NCI-H1436 treated with DMSO at 0.1 percent for 48 hours (cell line): ENCODE measurements at regions not wholly inside any gene's neighbourhood (a gene's known extent, or its start where the extent isn't known, plus 50 kb on each side); places are given as distances from the start of the nearest gene placed in this dataset.

ENCODE experiments used
- DNase-seq: peaks from one replicate; lab custom pipeline; 2025; lab: John Stamatoyannopoulos, UW

- no peak for DNase-seq
These were observed 777.5 kb downstream of the ADGRL2 start for GRCh38 chr1:82578086-82578726.

DNA sequence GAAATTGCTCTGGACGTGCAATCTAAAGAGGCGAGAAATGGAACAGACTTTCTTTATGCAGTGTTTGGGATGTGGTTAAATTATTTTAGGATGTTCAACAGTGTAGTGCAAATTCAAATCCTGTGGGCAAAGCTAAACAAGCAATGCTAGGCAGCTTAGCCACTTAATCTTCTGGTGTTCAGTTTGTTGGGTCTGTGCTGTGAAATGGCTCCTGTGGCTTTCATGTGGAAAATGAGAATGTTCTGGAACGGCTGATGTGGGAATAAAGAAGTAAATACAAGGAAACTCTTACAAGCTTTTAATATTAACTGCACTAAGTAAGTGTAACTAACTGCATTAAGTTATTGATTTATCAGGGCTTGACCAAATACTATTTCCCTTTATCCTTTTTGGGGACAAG is 766.6 kb downstream of the ADGRL2 start:
- DNase-seq = no peak

- no peak for DNase-seq
These were observed 764.8 kb downstream of the ADGRL2 start for GRCh38 chr1:82565546-82565945.

GRCh38 chr1:82565146-82565545 is 764.4 kb downstream of the ADGRL2 start:
- DNase-seq = no peak

DNA sequence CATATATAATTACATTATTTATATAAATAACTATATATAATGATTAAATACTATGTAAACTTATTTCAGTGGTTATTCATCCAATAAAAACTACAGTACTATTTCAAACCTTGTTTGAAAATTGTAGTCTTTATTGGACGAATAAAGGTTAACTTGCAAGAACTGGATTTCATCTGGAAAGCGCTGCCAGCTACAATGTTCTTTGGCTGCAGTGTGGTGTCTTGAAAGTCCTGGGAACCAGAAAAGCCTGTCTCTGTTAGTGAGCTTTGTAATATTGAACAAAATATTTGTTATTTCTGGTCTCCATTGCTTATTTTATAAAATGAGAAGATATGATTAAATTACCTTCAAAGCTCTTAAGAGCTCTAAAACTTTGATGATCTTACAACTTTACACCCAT is 763.6 kb downstream of the ADGRL2 start:
- no peak for DNase-seq

DNA sequence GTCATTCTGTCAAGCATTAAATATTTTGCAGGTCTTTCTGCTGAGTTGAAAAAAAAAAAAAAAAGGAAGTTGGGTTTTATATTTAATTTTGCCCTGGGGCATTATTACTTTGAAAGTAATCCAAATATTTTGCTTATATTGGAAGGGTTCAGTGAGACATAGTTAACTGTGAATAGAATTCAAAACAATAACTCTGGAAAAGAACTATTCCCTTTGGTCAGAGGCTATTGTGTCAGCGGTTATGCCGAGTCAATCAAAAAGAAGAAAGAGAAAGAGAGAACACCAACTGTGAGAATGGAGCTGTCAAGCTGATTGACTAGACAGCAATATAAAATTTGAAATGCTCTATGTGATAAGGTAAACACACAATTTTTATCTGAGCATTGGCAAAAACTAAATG is 761.7 kb downstream of the ADGRL2 start:
- DNase-seq = no peak

- DNase-seq = no peak
These were observed 759.8 kb downstream of the ADGRL2 start for GRCh38 chr1:82560566-82560965.

GRCh38 chr1:82555501-82555900 is 754.8 kb downstream of the ADGRL2 start:
- no peak for DNase-seq

- no peak for DNase-seq
These were observed 749.1 kb downstream of the ADGRL2 start for GRCh38 chr1:82549841-82550240.

GRCh38 chr1:82542766-82543165 is 742.0 kb downstream of the ADGRL2 start:
- no peak for DNase-seq

DNA sequence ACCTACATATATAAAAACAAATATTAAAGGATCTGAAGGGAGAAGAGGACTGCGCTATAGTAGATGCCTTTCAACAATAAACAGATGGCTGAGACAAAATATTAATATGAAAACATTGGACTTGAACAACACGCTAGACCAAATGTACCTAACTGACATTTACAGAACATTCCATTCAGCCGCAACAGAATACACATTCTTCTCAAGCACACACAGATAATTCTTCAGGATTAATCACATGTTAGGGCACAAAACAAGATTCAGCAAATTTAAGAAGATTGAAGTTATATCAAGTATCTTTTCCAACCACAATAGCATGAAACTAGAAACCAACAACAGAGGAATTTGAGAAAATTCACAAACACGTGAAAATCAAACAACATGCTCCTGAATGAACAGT is 741.4 kb downstream of the ADGRL2 start:
- no peak for DNase-seq

DNA sequence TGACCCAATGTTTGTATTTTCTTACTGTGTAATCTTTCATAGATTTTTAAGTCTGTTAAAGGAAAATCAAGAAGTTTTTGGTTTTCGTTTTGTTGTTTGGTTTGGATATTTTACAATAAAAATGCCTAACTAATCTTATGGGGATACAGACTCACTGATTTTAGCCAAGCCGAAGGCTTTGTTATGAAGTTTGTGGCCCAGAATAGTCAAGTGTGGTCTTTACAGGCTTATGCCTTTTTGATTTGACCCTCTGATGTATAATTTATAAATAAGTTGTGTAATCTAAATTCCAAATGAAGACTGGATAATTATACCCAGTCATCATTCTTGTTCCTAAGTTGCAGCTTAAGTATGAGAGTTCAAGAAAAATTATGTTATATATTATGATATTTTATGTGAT is 739.3 kb downstream of the ADGRL2 start:
- DNase-seq = no peak

- no peak for DNase-seq
These were observed 738.1 kb downstream of the ADGRL2 start for GRCh38 chr1:82538876-82539275.

GRCh38 chr1:82534996-82535395 is 734.3 kb downstream of the ADGRL2 start:
- no peak for DNase-seq

GRCh38 chr1:82525378-82525777 is 724.6 kb downstream of the ADGRL2 start:
- no peak for DNase-seq

GRCh38 chr1:82520611-82521010 is 719.9 kb downstream of the ADGRL2 start:
- DNase-seq = no peak

GRCh38 chr1:82517586-82517985 is 716.9 kb downstream of the ADGRL2 start:
- no peak for DNase-seq

GRCh38 chr1:82515650-82516049 is 714.9 kb downstream of the ADGRL2 start:
- no peak for DNase-seq

- DNase-seq = no peak
These were observed 710.7 kb downstream of the ADGRL2 start for GRCh38 chr1:82511441-82511840.

DNA sequence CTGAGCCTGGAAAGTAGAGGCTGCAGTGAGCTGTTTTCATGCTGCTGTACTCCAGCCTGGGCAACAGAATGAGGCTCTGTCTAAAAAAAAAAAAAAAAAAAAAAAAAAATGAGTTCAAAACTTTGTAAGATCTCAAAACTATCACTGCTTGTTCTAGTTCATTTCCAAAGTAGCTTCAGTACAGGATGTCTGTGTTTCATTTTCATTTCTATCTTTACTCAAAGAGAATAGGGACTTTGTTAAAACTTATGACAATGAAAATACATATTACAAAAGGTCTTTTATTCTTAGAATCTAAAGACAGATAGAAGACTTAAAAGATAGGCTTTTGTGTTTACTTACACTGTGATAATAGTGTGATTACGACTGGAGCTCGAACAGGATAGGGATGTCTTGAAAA is 709.7 kb downstream of the ADGRL2 start:
- DNase-seq = no peak

GRCh38 chr1:82507011-82507410 is 706.3 kb downstream of the ADGRL2 start:
- no peak for DNase-seq

DNA sequence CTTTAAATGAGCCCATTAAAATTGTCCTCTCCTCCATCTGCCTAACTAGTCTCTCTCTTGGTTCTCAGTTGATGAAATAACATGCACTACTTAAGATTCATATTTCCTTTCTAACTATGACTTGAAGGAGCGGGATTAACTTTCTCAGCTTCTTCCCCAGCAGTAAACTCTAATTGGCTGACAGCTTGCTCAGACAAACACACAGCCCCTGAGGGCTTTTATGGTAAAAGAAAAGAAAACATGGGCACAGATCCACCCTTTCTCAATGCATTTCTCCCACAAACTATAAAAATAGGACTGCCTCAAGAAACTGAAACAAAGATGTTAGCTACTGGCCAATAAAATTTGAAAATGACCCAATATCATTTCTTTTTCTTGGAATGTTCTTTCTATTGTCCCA is 703.1 kb downstream of the ADGRL2 start:
- DNase-seq = no peak

DNA sequence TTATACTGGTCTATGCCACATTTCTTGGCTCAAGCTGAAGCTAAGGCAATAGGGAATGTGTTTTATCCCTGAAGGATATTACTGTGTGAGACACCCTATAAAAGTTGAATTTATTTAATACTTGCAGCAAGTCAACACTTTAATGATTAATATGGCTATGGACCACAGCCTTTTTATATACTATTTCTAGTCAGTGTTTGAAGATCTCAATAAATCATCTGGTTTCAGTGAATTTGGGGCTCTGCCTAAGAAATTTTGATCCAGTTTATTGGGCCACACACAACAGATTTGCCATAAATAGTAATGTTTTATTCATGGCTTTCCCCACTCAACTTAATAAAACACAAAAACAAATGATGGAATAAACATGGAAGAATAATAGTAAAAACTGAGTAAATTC is 698.3 kb downstream of the ADGRL2 start:
- DNase-seq = no peak

DNA sequence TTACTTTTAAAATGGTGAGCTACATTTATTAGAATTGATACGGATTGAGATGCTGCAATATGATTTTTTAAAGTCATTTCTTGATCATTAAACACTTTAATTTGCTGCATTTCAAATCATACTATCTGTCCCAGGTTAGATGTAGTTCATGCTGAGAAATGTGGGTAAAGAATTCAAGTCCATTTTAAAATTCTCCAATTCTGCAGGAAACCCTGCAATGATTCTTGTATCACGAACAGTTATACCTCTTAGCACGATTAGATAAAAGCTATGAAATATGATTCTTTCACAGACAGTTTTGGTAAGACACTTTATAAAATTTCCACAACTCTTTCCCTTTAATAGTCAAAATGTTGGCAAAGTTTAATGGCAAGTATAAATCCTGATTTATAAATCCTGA is 693.4 kb downstream of the ADGRL2 start:
- no peak for DNase-seq

- DNase-seq = no peak
These were observed 691.4 kb downstream of the ADGRL2 start for GRCh38 chr1:82492159-82492558.
